HPDE6-E6E7 (cell line): ENCODE measurements at regions not wholly inside any gene's neighbourhood (a gene's known extent, or its start where the extent isn't known, plus 50 kb on each side); places are given as distances from the start of the nearest gene placed in this dataset.
"Not testable (repeated sequence)": the region's sequence is repeated elsewhere in the genome, so short reads cannot be mapped to it uniquely, and the experiment has no call there.

ENCODE experiments used
- DNase-seq: peaks from one replicate; pipeline ENCODE4 v3.0.0; 2011; ENCODE audit warnings: missing footprints; ENCODE audit errors: extremely low spot score

GRCh38 chr5:74402553-74402952 is 238.0 kb downstream of the ENC1 start:
- no peak for DNase-seq

- DNase-seq, result no peak
These were observed 238.6 kb downstream of the ENC1 start for GRCh38 chr5:74401946-74402320.

- no peak for DNase-seq
These were observed 239.1 kb downstream of the ENC1 start for GRCh38 chr5:74401281-74401945.

GRCh38 chr5:74400067-74400466 is 240.5 kb downstream of the ENC1 start:
- DNase-seq, result no peak

- DNase-seq, result no peak
These were observed 243.5 kb downstream of the ENC1 start for GRCh38 chr5:74396913-74397622.

- peak; percentile 70 for DNase-seq
These were observed 245.3 kb downstream of the ENC1 start for GRCh38 chr5:74394916-74395880.

- DNase-seq, result no peak
These were observed 246.0 kb downstream of the ENC1 start for GRCh38 chr5:74394528-74394915.

GRCh38 chr5:74393943-74394342 is 246.6 kb downstream of the ENC1 start:
- DNase-seq, result no peak

GRCh38 chr5:74392711-74393351 is 247.7 kb downstream of the ENC1 start:
- DNase-seq, result no peak

GRCh38 chr5:74391410-74391809 is 249.1 kb downstream of the ENC1 start:
- no peak for DNase-seq

- DNase-seq, result no peak
These were observed 249.7 kb downstream of the ENC1 start for GRCh38 chr5:74390822-74391221.

- DNase-seq, result no peak
These were observed 250.3 kb downstream of the ENC1 start for GRCh38 chr5:74390306-74390637.

GRCh38 chr5:74389531-74390305 is 250.8 kb downstream of the ENC1 start:
- DNase-seq, result no peak

GRCh38 chr5:74388411-74388810 is 252.1 kb downstream of the ENC1 start:
- not testable (repeated sequence) for DNase-seq

- no peak for DNase-seq
These were observed 253.8 kb downstream of the ENC1 start for GRCh38 chr5:74386571-74387334.

- no peak for DNase-seq
These were observed 255.7 kb downstream of the ENC1 start for GRCh38 chr5:74384851-74385250.

GRCh38 chr5:74382987-74383593 is 257.4 kb downstream of the ENC1 start:
- no peak for DNase-seq

GRCh38 chr5:74382123-74382855 is 258.2 kb downstream of the ENC1 start:
- DNase-seq, result no peak

GRCh38 chr5:74380193-74380592 is 260.3 kb downstream of the ENC1 start:
- DNase-seq, result no peak
